Stimulated activated naive B cell treated with anti-CD40 and anti-IgM and Interleukin-4, amounts not matched to agents 10 μg/mL and 1 μg/mL and 100 μg/mL, for 72 hours (primary cell): ENCODE measurements at regions not wholly inside any gene's neighbourhood (a gene's known extent, or its start where the extent isn't known, plus 50 kb on each side); places are given as distances from the start of the nearest gene placed in this dataset.

Experiments
- ATAC-seq, 2 donors: fragments of 150-1000 bp; cut with Tn5 transposase; replicated peaks; 2 replicates each; pipeline ENCODE4 v1.10.0; 2021; ENCODE audit warnings: moderate library complexity in 1 of 2
- DNase-seq: peaks from one replicate; pipeline ENCODE4 v3.0.0; 2021
- H3K27ac Mint-ChIP-seq: one replicate; pipeline ENCODE4 v1.8.0; 2022; ENCODE audit warnings: mild to moderate bottlenecking, mixed read lengths
- H3K27me3 Mint-ChIP-seq, 2 donors: one replicate each; pipeline ENCODE4 v1.8.0; 2022; ENCODE audit warnings: mixed read lengths in 2 of 2
- H3K36me3 Mint-ChIP-seq, 2 donors: one replicate each; pipeline ENCODE4 v1.8.0; 2022; ENCODE audit warnings: mixed read lengths in 2 of 2, mild to moderate bottlenecking in 1 of 2
- H3K4me1 Mint-ChIP-seq, 2 donors: one replicate each; pipeline ENCODE4 v1.8.0; 2022; ENCODE audit warnings: mixed read lengths in 2 of 2, mild to moderate bottlenecking in 1 of 2
- H3K4me3 Mint-ChIP-seq, 2 donors: one replicate each; pipeline ENCODE4 v1.8.0; 2022; ENCODE audit warnings: mild to moderate bottlenecking in 2 of 2, mixed read lengths in 2 of 2, moderate library complexity in 1 of 2
- H3K9me3 Mint-ChIP-seq, 2 donors: one replicate each; pipeline ENCODE4 v1.8.0; 2022; ENCODE audit warnings: mixed read lengths in 2 of 2, mild to moderate bottlenecking in 1 of 2

DNA sequence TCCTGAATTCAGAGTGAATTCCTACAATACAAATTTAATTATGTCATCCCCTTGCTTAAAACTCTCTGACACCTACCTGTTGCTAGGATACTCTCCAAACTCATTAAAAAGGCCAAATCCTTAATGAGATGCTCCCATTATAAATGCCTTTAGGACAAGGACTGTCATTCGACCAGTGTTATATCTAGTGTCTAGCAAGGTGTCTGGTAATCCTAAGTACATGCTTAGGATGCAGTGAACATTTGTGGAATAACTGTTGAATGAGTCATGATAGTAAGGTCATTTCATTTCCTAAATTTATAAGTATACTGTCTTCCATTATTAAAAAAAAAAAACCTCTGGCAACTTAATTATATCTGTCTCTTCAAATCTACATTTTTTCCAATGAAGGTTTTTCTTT lies 588.9 kb upstream of the NRXN1 start:
- Mint-ChIP-seq H3K36me3 (no peaks in the 10 kb centered on the region), H3K27ac (no peak overlapping the region), H3K4me1 (no peaks in the 10 kb centered on the region), H3K4me3 (no peak overlapping the region), H3K9me3 (peaks cover 4 to 10% of the 10 kb centered on the region in 2 donors), H3K27me3 (no peaks in the 10 kb centered on the region)
- no peak for DNase-seq
- ATAC-seq: no peak

GRCh38 chr2:51619961-51620360 lies 588.0 kb upstream of the NRXN1 start:
- no peak for ATAC-seq
- no peaks in the 10 kb centered on the region for H3K36me3 Mint-ChIP-seq
- no peaks in the 10 kb centered on the region for H3K27me3 Mint-ChIP-seq
- peaks cover 4 to 11% of the 10 kb centered on the region in 2 donors for H3K9me3 Mint-ChIP-seq
- no peak for DNase-seq
- no peak overlapping the region for H3K27ac Mint-ChIP-seq
- no peaks in the 10 kb centered on the region for H3K4me1 Mint-ChIP-seq
- H3K4me3 Mint-ChIP-seq: no peak overlapping the region

DNA sequence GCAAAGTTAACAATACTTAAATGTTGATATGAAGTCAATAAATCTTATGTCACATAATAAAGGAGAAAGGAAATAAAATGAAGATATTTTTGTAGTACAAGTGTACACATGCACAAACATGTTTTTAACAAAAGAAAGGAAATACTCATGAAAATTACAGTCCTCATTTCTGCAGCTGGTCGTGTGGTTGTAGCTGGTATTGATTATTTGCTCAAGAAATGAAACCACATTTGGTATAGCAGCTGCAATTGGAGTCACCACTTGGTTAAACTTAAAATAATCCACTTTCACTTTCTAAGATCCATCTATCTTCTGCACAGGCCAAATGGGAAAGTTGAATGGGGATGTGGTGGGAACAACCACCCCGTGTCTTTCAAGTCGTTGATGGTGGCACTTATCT lies 580.5 kb upstream of the NRXN1 start:
- Mint-ChIP-seq H3K9me3 (peaks cover 10 to 15% of the 10 kb centered on the region in 2 donors), H3K27me3 (no peaks in the 10 kb centered on the region), H3K36me3 (no peaks in the 10 kb centered on the region), H3K4me3 (no peak overlapping the region), H3K4me1 (no peaks in the 10 kb centered on the region), H3K27ac (no peak overlapping the region)
- ATAC-seq (no peak), DNase-seq (no peak)

- no peak overlapping the region for H3K4me3 Mint-ChIP-seq
- no peak overlapping the region for H3K27ac Mint-ChIP-seq
- H3K36me3 Mint-ChIP-seq: no peaks in the 10 kb centered on the region
- peaks cover 10 to 24% of the 10 kb centered on the region in 2 donors for H3K9me3 Mint-ChIP-seq
- DNase-seq (no peak), ATAC-seq (no peak)
- H3K4me1 Mint-ChIP-seq: no peaks in the 10 kb centered on the region
- no peaks in the 10 kb centered on the region for H3K27me3 Mint-ChIP-seq
Observed at GRCh38 chr2:51601706-51602105, 569.8 kb upstream of the NRXN1 start.

GRCh38 chr2:51597086-51597485 lies 565.2 kb upstream of the NRXN1 start:
- Mint-ChIP-seq H3K36me3 (no peaks in the 10 kb centered on the region), H3K9me3 (peaks cover 7 to 15% of the 10 kb centered on the region in 2 donors), H3K4me3 (no peak overlapping the region), H3K4me1 (no peaks in the 10 kb centered on the region), H3K27me3 (no peaks in the 10 kb centered on the region), H3K27ac (no peak overlapping the region)
- ATAC-seq: no peak
- DNase-seq: no peak

- no peaks in the 10 kb centered on the region for H3K36me3 Mint-ChIP-seq
- no peak overlapping the region for H3K27ac Mint-ChIP-seq
- no peaks in the 10 kb centered on the region for H3K4me1 Mint-ChIP-seq
- DNase-seq (no peak), ATAC-seq (no peak)
- no peaks in the 10 kb centered on the region for H3K27me3 Mint-ChIP-seq
- no peak overlapping the region for H3K4me3 Mint-ChIP-seq
- H3K9me3 Mint-ChIP-seq: peaks cover 5 to 7% of the 10 kb centered on the region in 2 donors
Observed at GRCh38 chr2:51595836-51596235, 563.9 kb upstream of the NRXN1 start.

GRCh38 chr2:51581636-51582267 lies 549.8 kb upstream of the NRXN1 start:
- Mint-ChIP-seq H3K4me3 (no peak overlapping the region), H3K9me3 (peaks cover 4% of the 10 kb centered on the region in 2 donors), H3K4me1 (no peaks in the 10 kb centered on the region), H3K27me3 (no peaks in the 10 kb centered on the region), H3K36me3 (no peaks in the 10 kb centered on the region), H3K27ac (no peak overlapping the region)
- ATAC-seq (no peak), DNase-seq (no peak)

DNA sequence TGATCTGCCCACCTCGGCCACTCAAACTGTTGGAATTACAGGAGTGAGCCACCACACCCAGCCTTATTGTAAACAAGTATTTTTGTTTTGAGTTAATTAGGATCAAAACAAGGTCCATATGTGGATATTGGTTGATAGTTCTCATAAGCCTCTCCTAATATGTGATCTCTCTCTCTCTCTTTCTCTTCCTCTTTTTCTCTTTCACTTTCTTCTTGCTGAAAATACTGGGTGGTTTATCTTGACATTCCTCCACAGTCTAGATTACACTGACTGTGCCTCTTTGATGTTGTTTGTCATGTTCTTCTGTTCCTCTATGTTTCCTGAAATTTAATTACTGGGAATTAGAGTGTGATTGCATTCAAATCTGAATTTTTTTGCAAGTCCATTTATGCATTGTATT lies 547.5 kb upstream of the NRXN1 start:
- no peaks in the 10 kb centered on the region for H3K4me1 Mint-ChIP-seq
- no peak for ATAC-seq

DNA sequence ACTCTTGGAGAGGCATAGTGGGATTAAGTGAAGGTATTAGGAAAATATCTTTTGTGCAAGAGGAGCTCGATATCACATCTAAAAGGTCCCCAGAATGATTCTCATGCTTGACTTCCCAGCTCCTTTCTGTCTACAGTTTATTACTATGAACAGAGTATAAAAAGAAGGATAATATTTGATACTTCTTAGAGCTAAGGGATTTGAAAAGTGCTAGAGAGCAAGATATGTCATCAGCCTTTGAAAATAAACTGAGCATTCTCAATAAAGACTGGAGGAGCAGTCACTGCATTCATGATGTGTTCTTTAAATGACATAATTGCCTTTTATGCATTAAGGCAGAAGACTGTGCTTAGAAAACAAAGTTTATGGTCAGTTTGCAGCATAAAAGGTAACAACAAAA lies 543.2 kb upstream of the NRXN1 start:
- ATAC-seq: no peak
- Mint-ChIP-seq H3K4me3 (no peak overlapping the region), H3K36me3 (no peaks in the 10 kb centered on the region), H3K27me3 (no peaks in the 10 kb centered on the region), H3K9me3 (peaks cover 3 to 4% of the 10 kb centered on the region in 2 donors), H3K4me1 (no peaks in the 10 kb centered on the region), H3K27ac (no peak overlapping the region)
- no peak for DNase-seq

More for the DNA sequence above, 547.5 kb upstream of the NRXN1 start:
- DNase-seq: no peak
- no peak overlapping the region for H3K27ac Mint-ChIP-seq
- H3K27me3 Mint-ChIP-seq: no peaks in the 10 kb centered on the region
- no peaks in the 10 kb centered on the region for H3K36me3 Mint-ChIP-seq
- peaks cover 4% of the 10 kb centered on the region in 2 donors for H3K9me3 Mint-ChIP-seq
- no peak overlapping the region for H3K4me3 Mint-ChIP-seq

DNA sequence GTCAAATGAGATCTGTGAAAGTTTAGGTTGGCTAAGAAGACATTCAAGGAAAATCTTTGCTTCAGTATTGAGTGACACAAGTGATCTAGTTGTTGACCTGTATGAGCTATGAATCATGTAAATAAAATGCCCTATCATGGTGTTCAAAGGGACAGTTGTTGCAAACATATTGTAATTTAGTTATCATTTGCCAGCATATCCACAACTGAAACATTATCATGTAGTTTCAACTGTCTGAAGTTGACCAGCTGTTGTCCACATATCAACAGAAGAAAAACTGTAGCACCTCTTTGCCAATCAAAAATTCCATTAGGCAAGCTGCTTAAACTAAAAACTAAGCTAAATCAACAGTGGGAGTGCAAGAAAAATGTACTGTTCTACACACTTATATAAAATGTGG lies 527.1 kb upstream of the NRXN1 start:
- H3K9me3 Mint-ChIP-seq: peaks cover 1 to 4% of the 10 kb centered on the region in 2 donors
- H3K27ac Mint-ChIP-seq: no peak overlapping the region
- DNase-seq (no peak), ATAC-seq (no peak)
- H3K4me1 Mint-ChIP-seq: no peaks in the 10 kb centered on the region
- no peaks in the 10 kb centered on the region for H3K27me3 Mint-ChIP-seq
- no peak overlapping the region for H3K4me3 Mint-ChIP-seq
- H3K36me3 Mint-ChIP-seq: no peaks in the 10 kb centered on the region

DNA sequence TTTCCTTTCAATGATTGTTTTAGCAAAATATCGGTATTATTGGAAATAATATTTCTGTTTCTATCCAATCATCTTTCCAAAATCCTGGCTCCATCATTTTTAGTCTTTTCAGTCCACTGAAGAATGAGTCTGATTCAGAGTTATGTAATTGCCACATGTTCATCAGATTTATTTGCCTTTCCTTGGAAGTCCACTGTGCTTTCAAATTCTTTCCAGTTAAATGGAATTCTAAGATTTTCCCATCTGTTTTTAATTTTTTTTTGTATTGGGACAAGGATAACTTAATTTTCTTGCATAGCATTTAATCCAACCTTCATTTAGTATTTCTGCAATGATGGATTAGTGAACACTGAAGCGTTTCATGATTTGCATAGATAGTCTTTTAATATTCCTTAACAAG lies 521.5 kb upstream of the NRXN1 start:
- DNase-seq: no peak
- ATAC-seq: no peak
- H3K27ac Mint-ChIP-seq: no peak overlapping the region
- peaks cover 2 to 8% of the 10 kb centered on the region in 2 donors for H3K9me3 Mint-ChIP-seq
- no peaks in the 10 kb centered on the region for H3K27me3 Mint-ChIP-seq
- H3K4me3 Mint-ChIP-seq: no peak overlapping the region
- no peaks in the 10 kb centered on the region for H3K4me1 Mint-ChIP-seq
- no peaks in the 10 kb centered on the region for H3K36me3 Mint-ChIP-seq

DNA sequence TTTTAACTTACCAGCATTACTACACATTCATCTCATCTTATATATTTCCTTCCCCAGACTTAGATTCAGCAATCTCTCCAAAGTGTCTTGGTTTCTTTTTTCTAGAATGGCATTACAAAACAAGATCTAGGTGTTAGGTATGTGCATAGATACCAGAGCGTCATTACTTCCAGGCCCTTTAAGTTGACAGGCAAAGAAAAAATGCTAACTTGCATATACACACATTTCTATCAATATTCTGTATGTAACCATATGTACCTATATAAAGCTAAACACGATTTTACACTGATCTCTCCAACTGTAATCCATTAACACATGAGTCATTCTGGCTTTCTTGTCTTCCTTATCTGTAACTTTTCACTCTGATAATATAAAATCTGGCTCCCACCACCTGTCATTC lies 503.8 kb upstream of the NRXN1 start:
- Mint-ChIP-seq H3K4me3 (no peak overlapping the region), H3K9me3 (peaks cover 0 to 8% of the 10 kb centered on the region in 2 donors)

DNA sequence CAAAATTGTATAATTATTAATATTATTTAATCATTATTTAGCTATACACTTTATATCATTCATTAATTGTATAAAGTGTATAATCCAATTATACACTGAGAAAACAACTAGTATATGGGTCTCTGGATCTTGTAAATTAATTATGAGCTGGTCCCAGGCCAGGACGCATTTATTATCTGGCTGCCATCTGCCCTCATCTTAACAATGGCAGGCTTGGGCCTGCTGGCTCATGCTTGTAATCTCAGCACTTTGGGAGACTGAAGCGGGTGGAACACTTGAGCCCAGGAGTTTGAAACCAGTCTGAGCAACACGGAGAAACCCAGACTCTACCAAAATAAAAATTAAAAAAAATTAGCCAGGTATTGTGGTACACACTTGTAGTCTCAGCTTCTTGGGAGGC lies 502.2 kb upstream of the NRXN1 start:
- no peak overlapping the region for H3K27ac Mint-ChIP-seq
- DNase-seq: no peak
- H3K9me3 Mint-ChIP-seq: peaks cover 0 to 11% of the 10 kb centered on the region in 2 donors
- no peaks in the 10 kb centered on the region for H3K27me3 Mint-ChIP-seq
- H3K4me1 Mint-ChIP-seq: no peaks in the 10 kb centered on the region
- ATAC-seq: no peak
- H3K4me3 Mint-ChIP-seq: no peak overlapping the region
- H3K36me3 Mint-ChIP-seq: no peaks in the 10 kb centered on the region

More for the DNA sequence above, 503.8 kb upstream of the NRXN1 start:
- Mint-ChIP-seq H3K27ac (no peak overlapping the region), H3K27me3 (no peaks in the 10 kb centered on the region), H3K4me1 (no peaks in the 10 kb centered on the region), H3K36me3 (no peaks in the 10 kb centered on the region)
- no peak for ATAC-seq
- no peak for DNase-seq

DNA sequence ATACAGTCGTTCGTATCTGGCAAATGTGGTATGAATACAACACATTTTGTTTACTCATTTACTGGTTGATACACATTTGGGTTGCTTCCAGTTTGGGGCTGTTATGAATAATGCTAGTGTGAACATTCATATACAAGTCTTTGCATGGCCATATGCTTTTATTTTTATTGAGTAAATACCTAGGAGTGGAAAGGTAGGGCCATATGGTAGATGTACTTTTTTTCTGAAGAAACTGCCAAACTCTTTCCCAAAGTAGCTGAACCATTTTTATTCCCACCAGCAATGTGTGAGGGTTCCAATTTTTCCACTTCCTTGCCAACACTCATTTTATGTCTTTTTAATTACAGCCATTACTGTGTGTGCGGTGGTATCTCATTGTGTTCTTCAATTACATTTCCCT lies 496.2 kb upstream of the NRXN1 start:
- H3K27me3 Mint-ChIP-seq: no peaks in the 10 kb centered on the region
- H3K36me3 Mint-ChIP-seq: no peaks in the 10 kb centered on the region

GRCh38 chr2:51526766-51527165 lies 494.8 kb upstream of the NRXN1 start:
- DNase-seq: no peak
- no peak overlapping the region for H3K27ac Mint-ChIP-seq
- no peaks in the 10 kb centered on the region for H3K27me3 Mint-ChIP-seq
- H3K4me3 Mint-ChIP-seq: no peak overlapping the region
- H3K9me3 Mint-ChIP-seq: peaks cover 6 to 11% of the 10 kb centered on the region in 2 donors
- H3K4me1 Mint-ChIP-seq: no peaks in the 10 kb centered on the region
- no peaks in the 10 kb centered on the region for H3K36me3 Mint-ChIP-seq
- ATAC-seq: no peak

More for the DNA sequence above, 496.2 kb upstream of the NRXN1 start:
- Mint-ChIP-seq H3K27ac (no peak overlapping the region), H3K4me3 (no peak overlapping the region), H3K9me3 (peaks cover 6 to 13% of the 10 kb centered on the region in 2 donors), H3K4me1 (no peaks in the 10 kb centered on the region)
- ATAC-seq (no peak), DNase-seq (no peak)

DNA sequence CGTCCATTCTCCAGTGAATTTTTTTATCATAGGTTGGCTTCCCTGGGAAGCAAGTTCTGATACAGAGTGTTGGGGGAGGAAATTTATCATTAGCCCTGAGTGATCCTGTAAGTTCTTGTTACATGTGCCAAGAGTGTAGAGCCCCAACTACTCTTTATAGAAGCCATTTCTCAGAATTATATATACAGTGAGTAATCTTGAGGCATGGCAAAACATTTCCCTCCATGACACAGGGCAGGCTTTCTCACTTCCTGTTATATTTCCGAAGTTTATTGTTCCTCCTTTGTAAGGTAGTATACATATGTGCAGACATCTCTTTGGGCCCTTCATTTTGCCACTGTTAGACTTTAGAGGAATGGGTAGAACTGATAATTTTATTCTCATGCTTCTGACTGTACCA lies 484.7 kb upstream of the NRXN1 start:
- no peak for DNase-seq
- no peaks in the 10 kb centered on the region for H3K27me3 Mint-ChIP-seq
- H3K9me3 Mint-ChIP-seq: peaks cover 0 to 4% of the 10 kb centered on the region in 2 donors
- no peaks in the 10 kb centered on the region for H3K36me3 Mint-ChIP-seq
- H3K4me1 Mint-ChIP-seq: no peaks in the 10 kb centered on the region
- no peak for ATAC-seq
- no peak overlapping the region for H3K4me3 Mint-ChIP-seq
- H3K27ac Mint-ChIP-seq: no peak overlapping the region
